GM23248 (cell line): ENCODE measurements at regions not wholly inside any gene's neighbourhood (a gene's known extent, or its start where the extent isn't known, plus 50 kb on each side); places are given as distances from the start of the nearest gene placed in this dataset.

ENCODE experiments used
- DNase-seq: peaks from one replicate; pipeline ENCODE4 v3.0.0-alpha.2; 2015
- H2AFZ ChIP-seq: fragments of 200-600 bp; sonication (generic); 2 replicates; pipeline ENCODE4 v1.6.1; 2016; ENCODE audit warnings: antibody characterized with exemption
- H3F3A ChIP-seq: fragments of 200-600 bp; sonication (generic); 2 replicates; pipeline ENCODE4 v1.6.1; 2016; ENCODE audit warnings: mild to moderate bottlenecking, antibody characterized with exemption, mixed run types; ENCODE audit not compliant: insufficient read depth
- H3K27ac ChIP-seq: fragments of 200-600 bp; sonication (generic); 2 replicates; pipeline ENCODE4 v1.5.1; 2016; ENCODE audit warnings: mild to moderate bottlenecking
- H3K27me3 ChIP-seq: fragments of 200-600 bp; sonication (generic); replicated peaks from 2 replicates; pipeline ENCODE4 v1.6.1; 2016; ENCODE audit warnings: mild to moderate bottlenecking; ENCODE audit not compliant: insufficient read depth
- H3K36me3 ChIP-seq: fragments of 200-600 bp; sonication (generic); 2 replicates; pipeline ENCODE4 v1.6.1; 2016; ENCODE audit warnings: low read depth, mild to moderate bottlenecking
- H3K4me1 ChIP-seq: fragments of 200-600 bp; sonication (generic); 2 replicates; pipeline ENCODE4 v1.6.1; 2016; ENCODE audit warnings: mild to moderate bottlenecking; ENCODE audit not compliant: insufficient read depth
- H3K4me2 ChIP-seq: fragments of 200-600 bp; sonication (generic); one replicate; pipeline ENCODE4 v1.6.1; 2016; ENCODE audit warnings: mild to moderate bottlenecking; ENCODE audit not compliant: unreplicated experiment
- H3K4me3 ChIP-seq: fragments of 200-600 bp; sonication (generic); 2 replicates; pipeline ENCODE4 v1.5.1; 2016; ENCODE audit warnings: mild to moderate bottlenecking
- H3K79me2 ChIP-seq: fragments of 200-600 bp; sonication (generic); 2 replicates; pipeline ENCODE4 v1.6.1; 2016; ENCODE audit warnings: mild to moderate bottlenecking; ENCODE audit not compliant: insufficient read depth
- H3K9ac ChIP-seq: fragments of 200-600 bp; sonication (generic); 2 replicates; pipeline ENCODE4 v1.6.1; 2016; ENCODE audit warnings: mild to moderate bottlenecking
- H3K9me2 ChIP-seq: fragments of 200-600 bp; sonication (generic); 2 replicates; pipeline ENCODE4 v1.6.1; 2016; ENCODE audit warnings: mixed run types, mild to moderate bottlenecking, moderate library complexity; ENCODE audit not compliant: insufficient read depth
- H3K9me3 ChIP-seq: fragments of 200-600 bp; sonication (generic); one replicate; pipeline ENCODE4 v1.6.1; 2017; ENCODE audit warnings: low read depth
- H4K20me1 ChIP-seq: fragments of 200-600 bp; sonication (generic); 2 replicates; pipeline ENCODE4 v1.6.0; 2016; ENCODE audit not compliant: insufficient read depth
- EZH2 ChIP-seq: fragments of 200-600 bp; sonication (generic); IDR thresholded peaks from 2 replicates; pipeline ENCODE4 v1.6.1; 2018; ENCODE audit warnings: antibody characterized with exemption, mild to moderate bottlenecking; ENCODE audit not compliant: insufficient read depth, poor library complexity, severe bottlenecking
- EZH2phosphoT487 ChIP-seq: fragments of 200-600 bp; sonication (generic); IDR thresholded peaks from 2 replicates; pipeline ENCODE4 v1.6.1; 2018; ENCODE audit warnings: antibody characterized with exemption, moderate library complexity, mild to moderate bottlenecking, low read depth; ENCODE audit not compliant: insufficient read depth
- WGBS, 2 experiments: methylation state at CpG; one replicate each; pipeline ENCODE4 v1.1.6; 2015 to 2017; ENCODE audit warnings: low lambda C conversion rate in 2 of 2, low coverage in 1 of 2; ENCODE audit errors: missing lambda C conversion rate in 2 of 2; 5-methylcytosine and 5-hydroxymethylcytosine counted together
- in situ Hi-C: fragments of 300-500 bp; cut with MboI; formaldehyde crosslinking; loops from 2 replicates; pipeline ENCODE4 v1.15.0; 2020

DNA sequence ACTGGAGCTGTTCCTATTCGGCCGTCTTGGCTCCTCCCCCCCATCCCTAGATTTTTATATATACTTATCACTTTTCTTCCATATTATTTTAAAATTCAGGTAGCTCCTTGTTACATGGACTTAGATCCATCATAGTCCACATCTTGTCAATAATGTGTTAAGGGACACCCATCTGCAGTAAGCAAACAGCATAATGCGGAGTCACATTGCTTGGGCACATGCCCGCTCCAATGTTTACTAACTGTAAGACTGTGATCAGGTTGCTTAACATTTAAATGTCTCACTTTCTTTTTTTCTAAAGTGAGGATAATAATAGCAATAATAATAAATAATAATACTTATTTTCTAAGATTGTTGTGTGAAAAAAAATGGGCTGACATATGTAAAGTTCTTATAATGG lies 303.2 kb upstream of the SOX14 start:
- Histone ChIP-seq H2AFZ (no peak overlapping the region), H3K4me1 (no peaks in the 10 kb centered on the region), H3F3A (no peaks in the 10 kb centered on the region), H3K4me3 (no peak overlapping the region), H4K20me1 (no peaks in the 10 kb centered on the region), H3K27ac (no peak overlapping the region), H3K27me3 (no peaks in the 10 kb centered on the region), H3K9me2 (no peaks in the 10 kb centered on the region), H3K4me2 (no peak overlapping the region), H3K36me3 (no peaks in the 10 kb centered on the region), H3K9me3 (no peaks in the 10 kb centered on the region), H3K9ac (no peak overlapping the region), H3K79me2 (no peaks in the 10 kb centered on the region)
- TF ChIP-seq EZH2, result no peak
- TF ChIP-seq EZH2phosphoT487, result no peak
- WGBS, 2 experiments, result 62 to 82% methylated on average over 4 of the region's 4 CpGs
- DNase-seq, result no peak
- in situ Hi-C loops, result no loop called here

DNA sequence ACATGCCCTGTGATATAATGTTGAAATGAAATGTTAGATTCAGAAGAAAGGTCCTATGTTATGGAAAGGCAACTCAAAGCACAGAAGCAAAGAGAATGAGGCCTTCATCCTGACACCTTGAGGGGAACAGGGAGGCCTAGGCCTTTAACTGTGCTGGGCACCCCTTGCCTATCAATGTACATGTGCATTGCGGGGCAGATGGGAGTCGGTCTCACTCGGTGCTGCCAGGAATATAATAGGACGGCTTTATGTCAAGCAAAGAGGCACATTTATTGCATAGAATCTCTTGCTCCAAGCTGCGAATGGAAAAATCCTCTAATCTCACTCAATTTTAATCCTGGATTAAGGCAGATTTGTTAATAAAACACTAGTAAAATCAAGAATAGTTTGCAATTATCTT lies 301.0 kb upstream of the SOX14 start:
- H3K4me2 ChIP-seq, result no peak overlapping the region
- TF ChIP-seq EZH2 (no peak), EZH2phosphoT487 (no peak)
- no peaks in the 10 kb centered on the region for H3K27me3 ChIP-seq
- no peak overlapping the region for H3K27ac ChIP-seq
- H4K20me1 ChIP-seq, result no peaks in the 10 kb centered on the region
- WGBS, 2 experiments, result 37 to 38% methylated on average over 5 of the region's 5 CpGs
- no peaks in the 10 kb centered on the region for H3K4me1 ChIP-seq
- H2AFZ ChIP-seq, result no peak overlapping the region
- no peaks in the 10 kb centered on the region for H3K9me2 ChIP-seq
- in situ Hi-C loops, result no loop called here
- H3K36me3 ChIP-seq, result no peaks in the 10 kb centered on the region
- H3K9ac ChIP-seq, result no peak overlapping the region
- H3K79me2 ChIP-seq, result no peaks in the 10 kb centered on the region
- H3F3A ChIP-seq, result no peaks in the 10 kb centered on the region
- no peak for DNase-seq
- no peak overlapping the region for H3K4me3 ChIP-seq
- no peaks in the 10 kb centered on the region for H3K9me3 ChIP-seq

DNA sequence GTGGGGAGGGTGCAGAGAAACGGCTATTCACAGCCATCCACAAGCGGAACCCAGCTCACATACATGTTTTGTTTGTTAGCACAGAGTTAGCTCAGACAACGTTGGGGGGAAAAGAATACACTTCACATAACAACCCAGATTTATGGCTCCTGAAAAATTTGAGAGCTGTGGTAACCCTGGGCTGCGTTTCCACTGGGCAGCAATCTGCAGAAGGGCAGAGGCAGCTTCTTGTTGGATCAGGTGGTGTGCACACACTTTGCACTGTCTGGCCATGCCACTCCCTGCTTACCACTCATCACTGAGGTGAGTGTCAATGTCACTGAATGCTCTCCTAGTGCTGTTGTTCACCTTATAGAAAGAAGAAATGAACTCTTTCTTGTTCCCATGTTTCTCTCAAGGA lies 299.8 kb upstream of the SOX14 start:
- in situ Hi-C loops, result no loop called here
- WGBS, 2 experiments, result 12 to 16% methylated on average over 4 of the region's 4 CpGs
- TF ChIP-seq EZH2phosphoT487 (no peak), EZH2 (no peak)

DNA sequence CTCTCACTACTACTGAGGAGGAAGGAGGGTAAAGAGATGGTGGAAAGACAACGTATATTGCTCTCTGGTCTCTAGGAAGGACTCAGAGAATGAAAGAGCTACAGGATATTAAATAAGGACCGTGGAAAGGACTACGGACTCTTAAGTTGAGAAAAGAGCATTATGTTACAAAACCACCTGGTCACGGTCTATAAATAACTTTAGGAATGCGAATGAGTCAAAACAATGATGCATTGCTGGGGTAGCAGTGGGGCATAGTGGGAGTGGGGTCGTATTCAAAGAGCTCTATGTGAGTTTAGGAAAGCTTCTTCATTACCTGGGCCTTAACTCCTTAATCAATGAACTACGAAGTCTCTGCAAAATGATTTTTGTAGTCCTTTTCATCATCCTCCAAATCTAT lies 295.7 kb upstream of the SOX14 start:
- WGBS, 2 experiments, result 13 to 14% methylated on average over 7 of the region's 7 CpGs
- H3K9me2 ChIP-seq, result no peaks in the 10 kb centered on the region
- H3K9me3 ChIP-seq, result no peaks in the 10 kb centered on the region
- H3K4me3 ChIP-seq, result no peak overlapping the region
- H3K4me2 ChIP-seq, result no peak overlapping the region
- H3K36me3 ChIP-seq, result no peaks in the 10 kb centered on the region
- H3K9ac ChIP-seq, result no peak overlapping the region
- in situ Hi-C loops, result no loop called here
- H3K27me3 ChIP-seq, result no peaks in the 10 kb centered on the region
- DNase-seq, result no peak
- H3K79me2 ChIP-seq, result no peaks in the 10 kb centered on the region
- H4K20me1 ChIP-seq, result no peaks in the 10 kb centered on the region
- TF ChIP-seq EZH2phosphoT487, result no peak
- no peak for TF ChIP-seq EZH2
- no peaks in the 10 kb centered on the region for H3F3A ChIP-seq
- no peak overlapping the region for H3K27ac ChIP-seq
- no peaks in the 10 kb centered on the region for H3K4me1 ChIP-seq
- no peak overlapping the region for H2AFZ ChIP-seq

More for the DNA sequence above, 299.8 kb upstream of the SOX14 start:
- no peaks in the 10 kb centered on the region for H3K4me1 ChIP-seq
- H3K27ac ChIP-seq, result no peak overlapping the region
- no peaks in the 10 kb centered on the region for H3K79me2 ChIP-seq
- no peak overlapping the region for H3K9ac ChIP-seq
- H3K27me3 ChIP-seq, result no peaks in the 10 kb centered on the region
- H2AFZ ChIP-seq, result no peak overlapping the region
- H3K4me3 ChIP-seq, result no peak overlapping the region
- DNase-seq, result no peak
- H3K9me3 ChIP-seq, result no peaks in the 10 kb centered on the region
- no peak overlapping the region for H3K4me2 ChIP-seq
- H4K20me1 ChIP-seq, result no peaks in the 10 kb centered on the region
- no peaks in the 10 kb centered on the region for H3F3A ChIP-seq
- H3K9me2 ChIP-seq, result no peaks in the 10 kb centered on the region
- H3K36me3 ChIP-seq, result no peaks in the 10 kb centered on the region

DNA sequence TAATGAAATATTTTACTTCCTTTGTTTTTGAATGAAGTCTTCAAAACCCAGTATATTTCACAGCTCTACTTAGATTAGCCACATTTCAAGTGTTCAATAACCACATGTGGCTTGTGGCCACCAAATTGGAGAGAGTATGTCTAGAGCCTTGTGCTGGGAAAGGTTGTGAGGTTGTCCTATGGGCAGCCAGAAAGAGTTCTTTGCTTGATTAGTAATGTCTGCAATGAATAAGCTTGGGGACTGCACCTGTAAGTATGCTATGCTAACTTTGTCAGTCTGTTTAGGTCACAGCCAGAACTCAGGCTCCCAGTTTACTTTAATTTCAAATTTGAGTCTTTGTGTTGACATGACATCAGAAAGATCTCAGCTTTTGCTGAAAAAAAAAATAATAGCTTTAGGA lies 294.9 kb upstream of the SOX14 start:
- Histone ChIP-seq H3K4me3 (no peak overlapping the region), H3K4me1 (no peaks in the 10 kb centered on the region), H3K9me3 (no peaks in the 10 kb centered on the region), H3K36me3 (no peaks in the 10 kb centered on the region), H3K27me3 (no peaks in the 10 kb centered on the region), H3K4me2 (no peak overlapping the region), H3K9ac (no peak overlapping the region), H2AFZ (no peak overlapping the region), H3K79me2 (no peaks in the 10 kb centered on the region), H3K27ac (no peak overlapping the region), H3F3A (no peaks in the 10 kb centered on the region), H4K20me1 (no peaks in the 10 kb centered on the region), H3K9me2 (no peaks in the 10 kb centered on the region)
- TF ChIP-seq EZH2 (no peak), EZH2phosphoT487 (no peak)
- no peak for DNase-seq
- in situ Hi-C loops, result no loop called here
